BLaER1 (cell line): ENCODE measurements at regions not wholly inside any gene's neighbourhood (a gene's known extent, or its start where the extent isn't known, plus 50 kb on each side); places are given as distances from the start of the nearest gene placed in this dataset.
"Not testable (repeated sequence)": the region's sequence is repeated elsewhere in the genome, so short reads cannot be mapped to it uniquely, and the experiment has no call there.

Source experiments
- H3K27ac ChIP-seq: shearing (Covaris generic); formaldehyde crosslinking; 2 replicates; pipeline ENCODE4 v1.8.1; 2022
- H3K27me3 ChIP-seq: shearing (Covaris generic); formaldehyde crosslinking; 2 replicates; pipeline ENCODE4 v1.8.1; 2022
- H3K36me3 ChIP-seq: shearing (Covaris generic); formaldehyde crosslinking; 2 replicates; pipeline ENCODE4 v1.8.1; 2022
- H3K4me1 ChIP-seq: shearing (Covaris generic); formaldehyde crosslinking; 2 replicates; pipeline ENCODE4 v1.8.1; 2022
- H3K4me2 ChIP-seq: shearing (Covaris generic); formaldehyde crosslinking; 2 replicates; pipeline ENCODE4 v1.8.1; 2022
- H3K4me3 ChIP-seq: shearing (Covaris generic); formaldehyde crosslinking; 2 replicates; pipeline ENCODE4 v1.8.1; 2022
- H3K9ac ChIP-seq: shearing (Covaris generic); formaldehyde crosslinking; 2 replicates; pipeline ENCODE4 v1.8.1; 2022
- H3K9me3 ChIP-seq: shearing (Covaris generic); formaldehyde crosslinking; 2 replicates; pipeline ENCODE4 v1.8.1; 2022
- H4K20me1 ChIP-seq: shearing (Covaris generic); formaldehyde crosslinking; 2 replicates; pipeline ENCODE4 v1.8.1; 2022
- Cebpa-rat ChIP-seq: shearing (Covaris generic); IDR thresholded peaks from 2 replicates; pipeline ENCODE4 v1.8.1; 2022

DNA sequence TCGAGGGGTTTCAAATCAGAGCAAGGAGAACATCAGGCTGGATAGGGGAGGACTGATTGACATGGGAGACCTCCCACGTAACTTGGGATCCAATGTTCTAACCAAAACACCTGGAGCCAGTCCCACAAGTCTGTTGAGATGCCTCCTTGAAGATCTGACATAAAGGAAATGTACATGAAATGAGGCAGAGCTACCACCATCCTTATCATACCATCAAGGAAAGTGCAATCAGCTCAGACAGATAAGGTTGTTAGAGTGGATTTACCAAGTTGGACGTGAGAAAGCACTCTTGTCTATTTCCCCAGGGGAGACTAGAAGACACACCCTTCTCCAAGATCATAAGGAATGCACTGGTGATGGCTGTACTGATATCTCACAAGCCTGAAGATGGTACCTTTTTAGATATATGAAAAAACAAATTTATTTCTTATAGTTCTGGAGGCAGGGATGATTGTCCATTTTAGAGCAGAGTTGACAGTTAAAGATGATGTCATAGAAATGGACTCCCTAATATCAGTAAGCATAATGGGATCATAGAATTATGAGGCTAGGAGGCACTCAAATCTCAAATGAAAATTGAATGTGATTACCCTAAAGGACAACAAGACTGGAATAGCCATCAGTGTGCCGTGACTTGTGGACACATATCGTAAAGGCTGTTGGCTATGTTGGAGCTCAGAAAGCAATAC lies 129.1 kb upstream of the RAB4A start:
- H4K20me1 ChIP-seq, result no peaks in the 10 kb centered on the region
- no peaks in the 10 kb centered on the region for H3K27me3 ChIP-seq
- H3K4me3 ChIP-seq, result no peak overlapping the region
- no peak overlapping the region for H3K27ac ChIP-seq
- H3K9me3 ChIP-seq, result no peaks in the 10 kb centered on the region
- no peak overlapping the region for H3K9ac ChIP-seq
- peaks cover 41% of the 10 kb centered on the region for H3K4me1 ChIP-seq
- no peak overlapping the region for H3K4me2 ChIP-seq
- no peaks in the 10 kb centered on the region for H3K36me3 ChIP-seq
- TF ChIP-seq Cebpa-rat, result no peak

DNA sequence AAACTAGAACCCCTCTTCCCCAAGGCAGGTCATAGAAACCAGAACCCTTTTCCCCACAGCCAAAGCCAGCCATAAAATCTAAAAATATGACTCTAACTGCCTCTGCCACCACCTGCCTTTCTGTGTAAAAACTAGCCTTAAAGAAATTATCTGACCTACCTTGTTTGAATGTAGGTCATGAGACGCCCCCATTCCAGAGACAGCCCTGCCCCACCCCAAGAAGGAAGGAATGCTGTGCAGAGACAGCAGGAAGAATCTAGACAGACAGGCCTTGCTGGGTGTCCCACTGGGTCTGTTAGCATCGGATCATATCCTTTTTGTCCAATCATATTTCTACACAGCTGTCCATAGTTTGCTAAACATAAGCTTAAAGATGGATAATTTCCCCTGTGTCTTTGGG lies 128.4 kb upstream of the RAB4A start:
- H4K20me1 ChIP-seq, result no peaks in the 10 kb centered on the region
- H3K4me3 ChIP-seq, result no peak overlapping the region
- peaks cover 41% of the 10 kb centered on the region for H3K4me1 ChIP-seq
- no peak overlapping the region for H3K9ac ChIP-seq
- no peak overlapping the region for H3K4me2 ChIP-seq
- no peak for TF ChIP-seq Cebpa-rat
- H3K9me3 ChIP-seq, result no peaks in the 10 kb centered on the region
- H3K36me3 ChIP-seq, result no peaks in the 10 kb centered on the region
- H3K27ac ChIP-seq, result no peak overlapping the region
- 0 out of 2 replicates have a peak, but pooled peaks cover 3% of the 10 kb centered on the region for H3K27me3 ChIP-seq

DNA sequence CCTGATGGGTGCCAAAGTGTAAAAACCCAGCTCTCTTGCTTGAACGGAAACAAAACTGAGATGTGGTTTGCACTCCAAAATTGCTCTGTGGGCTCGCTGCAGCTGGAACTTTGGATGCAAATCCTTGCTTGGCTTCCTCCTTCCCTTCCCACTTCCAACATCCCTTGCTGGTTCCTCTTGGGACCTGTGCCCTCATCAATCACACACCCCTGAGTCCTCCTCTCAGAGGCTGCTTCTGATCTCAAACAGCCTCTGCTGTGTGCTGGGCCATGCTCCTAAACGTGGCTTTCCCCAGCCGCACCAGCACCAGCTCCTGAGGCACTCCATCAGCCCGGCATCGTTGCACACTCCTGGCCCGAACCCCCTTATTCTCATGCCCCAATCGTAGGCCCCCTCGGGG lies 124.3 kb upstream of the RAB4A start:
- Histone ChIP-seq H3K27me3 (0 out of 2 replicates have a peak, but pooled peaks cover 5% of the 10 kb centered on the region), H3K9ac (0 out of 2 replicates have a peak overlapping the region, but pooled peaks have one; percentile 10), H3K36me3 (no peaks in the 10 kb centered on the region), H3K27ac (no peak overlapping the region), H3K9me3 (no peaks in the 10 kb centered on the region), H3K4me3 (no peak overlapping the region), H3K4me2 (peak overlapping the region; percentile 25), H4K20me1 (no peaks in the 10 kb centered on the region), H3K4me1 (peaks cover 24% of the 10 kb centered on the region)
- TF ChIP-seq Cebpa-rat, result no peak

DNA sequence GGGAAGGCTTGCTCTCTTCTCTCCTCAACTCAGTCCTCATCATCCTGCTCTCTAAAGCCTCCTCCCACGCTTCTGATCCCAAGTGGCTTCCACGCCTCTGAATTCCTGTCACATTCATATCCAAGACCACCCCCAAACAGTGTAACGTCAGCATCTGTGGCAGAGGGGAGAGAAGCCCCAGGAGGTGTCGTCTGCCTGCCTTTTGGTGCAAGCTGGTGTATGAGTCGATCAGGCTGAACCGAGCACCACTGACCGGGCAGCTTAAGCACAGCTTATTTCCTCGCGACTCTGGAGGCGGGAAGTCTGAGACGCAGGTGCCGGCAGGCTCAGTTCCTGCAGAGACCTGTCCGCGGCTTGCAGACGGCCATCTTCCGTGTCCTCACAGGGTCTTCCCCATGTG lies 123.8 kb upstream of the RAB4A start:
- TF ChIP-seq Cebpa-rat, result no peak
- Histone ChIP-seq H3K36me3 (no peaks in the 10 kb centered on the region), H3K9me3 (no peaks in the 10 kb centered on the region), H3K4me2 (peak overlapping the region; percentile 25), H4K20me1 (no peaks in the 10 kb centered on the region), H3K27ac (no peak overlapping the region), H3K4me1 (peaks cover 24% of the 10 kb centered on the region), H3K27me3 (0 out of 2 replicates have a peak, but pooled peaks cover 5% of the 10 kb centered on the region), H3K9ac (0 out of 2 replicates have a peak overlapping the region, but pooled peaks have one; percentile 10), H3K4me3 (no peak overlapping the region)

DNA sequence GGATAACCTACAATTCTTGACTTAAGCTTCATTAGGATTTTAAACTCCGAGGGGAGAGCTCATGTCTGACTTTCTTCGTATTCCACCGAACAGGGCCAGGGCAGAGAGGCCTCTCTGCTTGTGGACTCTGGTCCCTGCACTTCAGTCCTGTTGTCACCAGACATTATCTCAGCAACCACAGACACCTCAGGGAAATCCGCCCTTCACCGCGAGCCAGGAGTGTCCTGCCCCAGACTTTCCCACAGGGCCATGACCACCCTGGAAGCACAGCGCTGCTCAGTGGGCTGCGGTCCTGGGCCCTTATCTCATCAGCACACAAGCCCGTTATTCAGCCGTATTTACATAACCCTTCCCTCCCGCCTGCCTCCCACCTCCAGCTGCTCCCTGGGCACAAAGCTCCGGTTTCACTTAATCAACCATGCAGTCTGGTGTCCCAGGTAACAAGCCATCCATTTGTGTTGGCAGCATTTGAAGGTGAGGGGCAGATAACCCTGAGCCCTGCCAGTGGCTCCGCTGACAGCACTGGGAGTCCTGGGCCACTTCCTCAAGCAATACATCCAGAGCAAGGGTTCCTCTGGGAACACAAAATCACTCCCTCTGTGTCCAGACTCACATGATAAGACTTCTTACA lies 122.8 kb upstream of the RAB4A start:
- Histone ChIP-seq H3K9me3 (no peaks in the 10 kb centered on the region), H3K9ac (no peak overlapping the region), H3K4me1 (peaks cover 24% of the 10 kb centered on the region), H3K27ac (no peak overlapping the region), H3K36me3 (no peaks in the 10 kb centered on the region), H3K27me3 (0 out of 2 replicates have a peak, but pooled peaks cover 5% of the 10 kb centered on the region), H4K20me1 (no peaks in the 10 kb centered on the region), H3K4me2 (peak overlapping the region; percentile 37; the same call in 1 of the 2 replicates), H3K4me3 (no peak overlapping the region)
- TF ChIP-seq Cebpa-rat, result no peak

DNA sequence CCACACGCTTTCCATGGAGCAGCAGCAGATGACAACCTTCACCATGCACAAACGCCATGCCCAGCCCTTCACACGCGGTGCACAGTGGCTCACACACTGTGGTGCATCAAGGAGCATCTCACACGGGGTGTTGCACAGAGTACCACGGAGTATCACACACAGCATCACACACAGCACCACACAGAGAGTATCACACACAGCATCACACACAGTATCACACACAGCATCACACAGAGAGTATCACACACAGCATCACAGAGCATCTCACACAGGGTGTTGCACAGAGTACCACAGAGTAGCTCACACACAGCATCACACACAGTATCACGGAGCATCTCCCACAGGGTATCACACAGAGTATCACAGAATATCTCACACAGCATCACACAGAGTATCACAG lies 122.2 kb upstream of the RAB4A start:
- 0 out of 2 replicates have a peak, but pooled peaks cover 5% of the 10 kb centered on the region for H3K27me3 ChIP-seq
- no peak overlapping the region for H3K9ac ChIP-seq
- H4K20me1 ChIP-seq, result no peaks in the 10 kb centered on the region
- H3K27ac ChIP-seq, result no peak overlapping the region
- 0 out of 2 replicates have a peak overlapping the region, but pooled peaks have one; percentile 37 for H3K4me2 ChIP-seq
- peaks cover 24% of the 10 kb centered on the region for H3K4me1 ChIP-seq
- TF ChIP-seq Cebpa-rat, result no peak
- no peaks in the 10 kb centered on the region for H3K9me3 ChIP-seq
- no peaks in the 10 kb centered on the region for H3K36me3 ChIP-seq
- no peak overlapping the region for H3K4me3 ChIP-seq

DNA sequence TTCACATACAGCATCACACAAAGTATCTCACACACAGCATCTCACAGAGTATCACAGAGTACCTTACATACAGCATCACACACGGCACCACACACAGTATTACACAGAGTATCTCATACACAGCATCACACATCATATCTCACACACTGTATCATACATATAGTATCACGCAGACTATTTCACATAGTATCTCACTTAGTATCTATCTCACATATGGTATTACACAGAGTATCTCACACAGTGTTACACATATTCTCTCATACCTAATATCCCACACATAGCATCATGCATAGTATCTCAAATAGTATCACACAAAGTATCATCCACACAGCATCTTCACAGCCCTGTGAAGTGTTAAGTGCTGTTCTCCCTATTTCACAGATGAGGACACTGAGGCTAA lies 121.5 kb upstream of the RAB4A start:
- Histone ChIP-seq H3K9ac (no peak overlapping the region), H3K9me3 (no peaks in the 10 kb centered on the region), H3K4me2 (no peak overlapping the region), H4K20me1 (no peaks in the 10 kb centered on the region), H3K27me3 (0 out of 2 replicates have a peak, but pooled peaks cover 5% of the 10 kb centered on the region), H3K4me1 (peaks cover 28% of the 10 kb centered on the region), H3K36me3 (no peaks in the 10 kb centered on the region), H3K27ac (no peak overlapping the region), H3K4me3 (no peak overlapping the region)
- TF ChIP-seq Cebpa-rat, result no peak

DNA sequence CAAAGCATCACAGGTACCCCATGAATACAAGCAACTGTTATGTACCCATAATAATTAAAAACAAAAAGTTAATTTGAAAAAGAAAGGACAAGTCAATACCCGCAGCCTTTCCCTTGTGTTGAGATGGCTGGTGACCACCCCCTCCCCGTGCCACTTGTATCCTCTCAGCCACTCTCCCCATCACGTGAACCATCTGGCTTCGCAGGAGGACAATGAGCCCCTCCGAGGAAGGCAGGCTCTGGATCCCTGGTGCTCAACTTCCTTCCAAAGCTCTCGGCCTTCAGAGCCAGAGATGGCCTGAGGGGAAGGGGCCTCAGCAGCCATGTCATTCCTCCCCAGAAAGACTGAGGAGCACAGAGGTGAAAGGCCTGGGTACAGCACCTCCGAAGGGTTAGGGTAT lies 120.4 kb upstream of the RAB4A start:
- H3K36me3 ChIP-seq, result no peaks in the 10 kb centered on the region
- no peak overlapping the region for H3K4me2 ChIP-seq
- no peak overlapping the region for H3K4me3 ChIP-seq
- no peaks in the 10 kb centered on the region for H4K20me1 ChIP-seq
- 0 out of 2 replicates have a peak, but pooled peaks cover 5% of the 10 kb centered on the region for H3K27me3 ChIP-seq
- H3K4me1 ChIP-seq, result peaks cover 38% of the 10 kb centered on the region
- H3K9ac ChIP-seq, result no peak overlapping the region
- H3K27ac ChIP-seq, result no peak overlapping the region
- H3K9me3 ChIP-seq, result no peaks in the 10 kb centered on the region
- no peak for TF ChIP-seq Cebpa-rat

DNA sequence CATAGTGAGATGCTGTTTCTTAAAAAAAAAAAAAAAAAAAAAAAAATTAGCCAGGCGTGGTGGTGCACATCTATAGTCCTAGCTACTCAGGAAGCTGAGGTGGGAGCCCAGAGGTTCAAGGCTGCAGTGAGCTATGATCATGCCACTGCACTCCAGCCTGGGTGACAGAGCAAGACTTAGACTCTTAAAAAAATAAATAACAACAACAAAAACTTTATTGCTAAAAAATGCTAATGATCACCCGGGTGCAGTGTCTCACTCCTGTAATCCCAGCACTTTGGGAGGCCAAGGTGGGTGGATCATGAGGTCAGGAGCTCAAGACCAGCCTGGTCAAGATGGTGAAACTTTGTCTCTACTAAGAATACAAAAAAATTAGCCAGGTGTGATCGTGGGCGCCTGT lies 119.5 kb upstream of the RAB4A start:
- H3K36me3 ChIP-seq, H3K9ac ChIP-seq, H3K27me3 ChIP-seq, H4K20me1 ChIP-seq, H3K4me2 ChIP-seq, H3K4me3 ChIP-seq, H3K9me3 ChIP-seq, H3K27ac ChIP-seq: not testable (repeated sequence)
- peaks cover 46% of the 10 kb centered on the region for H3K4me1 ChIP-seq

DNA sequence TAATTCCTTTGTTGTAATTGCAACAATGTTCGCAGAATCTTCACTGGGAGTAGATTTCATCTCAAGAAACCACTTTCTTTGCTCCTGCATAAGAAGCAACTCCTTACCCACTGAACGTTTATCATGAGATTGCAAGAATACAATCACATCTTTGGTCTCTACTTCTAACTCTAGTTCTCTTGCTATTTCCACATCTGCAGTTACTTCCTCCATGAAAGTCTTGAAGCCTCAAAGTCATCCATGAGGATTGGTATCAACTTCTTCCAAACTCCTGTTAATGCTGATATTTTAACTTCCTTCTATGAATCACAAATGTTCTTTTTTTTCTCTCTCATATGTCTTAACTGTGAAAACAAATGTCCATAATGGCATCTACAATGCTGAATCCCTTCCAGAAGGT lies 118.6 kb upstream of the RAB4A start:
- TF ChIP-seq Cebpa-rat, result no peak
- H3K9me3 ChIP-seq, result no peaks in the 10 kb centered on the region
- H3K27me3 ChIP-seq, result 0 out of 2 replicates have a peak, but pooled peaks cover 4% of the 10 kb centered on the region
- no peaks in the 10 kb centered on the region for H3K36me3 ChIP-seq
- no peak overlapping the region for H3K27ac ChIP-seq
- no peak overlapping the region for H3K4me2 ChIP-seq
- H4K20me1 ChIP-seq, result no peaks in the 10 kb centered on the region
- no peak overlapping the region for H3K9ac ChIP-seq
- no peak overlapping the region for H3K4me3 ChIP-seq
- peaks cover 40% of the 10 kb centered on the region for H3K4me1 ChIP-seq
